ENCODE measurements at regions not wholly inside any gene's neighbourhood (a gene's known extent, or its start where the extent isn't known, plus 50 kb on each side); places are given as distances from the start of the nearest gene placed in this dataset.

GRCh38 chr3:72174040-72174439, 389.1 kb upstream of the PROK2 start:
- Histone ChIP-seq H3K9ac (ENCODE audit: low read length) (no peak overlapping the region), H3K4me2 (ENCODE audit: low read depth, low read length, poor library complexity, severe bottlenecking) (no peak overlapping the region), H3K36me3 (ENCODE audit: low read length) (no peaks in the 10 kb centered on the region), H3K27ac (ENCODE audit: low read depth, low read length) (no peak overlapping the region), H3K79me2 (ENCODE audit: insufficient read depth, low read length) (no peaks in the 10 kb centered on the region), H3K27me3 (ENCODE audit: low read length) (no peaks in the 10 kb centered on the region), H2AFZ (ENCODE audit: low read depth, low read length, severe bottlenecking) (no peak overlapping the region), H3K9me2 (replicated peaks; ENCODE audit: insufficient read depth, low read length) (no peaks in the 10 kb centered on the region), H3F3A (ENCODE audit: insufficient read depth) (0 out of 2 replicates have a peak, but pooled peaks cover 8% of the 10 kb centered on the region), H3K4me3 (ENCODE audit: insufficient read depth, low read length, poor library complexity, severe bottlenecking) (no peak overlapping the region), H4K20me1 (ENCODE audit: low read depth, low read length) (no peaks in the 10 kb centered on the region), H3K9me3 (ENCODE audit: insufficient read depth, low read length) (no peaks in the 10 kb centered on the region)
- TF ChIP-seq CTCF (IDR thresholded peaks at IDR 0.05; ENCODE audit: insufficient read depth, low read length, poor library complexity, severe bottlenecking) (no peak), EZH2phosphoT487 (conservative IDR thresholded peaks at IDR 0.05; ENCODE audit: low read length) (no peak)

- Histone ChIP-seq H3K4me3 (ENCODE audit: insufficient read depth, low read length, poor library complexity, severe bottlenecking) (no peak overlapping the region), H3K79me2 (ENCODE audit: insufficient read depth, low read length) (no peaks in the 10 kb centered on the region), H3K9ac (ENCODE audit: low read length) (no peak overlapping the region), H3F3A (ENCODE audit: insufficient read depth) (no peaks in the 10 kb centered on the region), H3K27ac (ENCODE audit: low read depth, low read length) (no peak overlapping the region), H3K9me2 (replicated peaks; ENCODE audit: insufficient read depth, low read length) (no peaks in the 10 kb centered on the region), H3K36me3 (ENCODE audit: low read length) (no peaks in the 10 kb centered on the region), H3K4me2 (ENCODE audit: low read depth, low read length, poor library complexity, severe bottlenecking) (no peak overlapping the region), H3K27me3 (ENCODE audit: low read length) (no peaks in the 10 kb centered on the region), H4K20me1 (ENCODE audit: low read depth, low read length) (no peaks in the 10 kb centered on the region), H3K9me3 (ENCODE audit: insufficient read depth, low read length) (no peaks in the 10 kb centered on the region), H2AFZ (ENCODE audit: low read depth, low read length, severe bottlenecking) (no peak overlapping the region)
- TF ChIP-seq CTCF (IDR thresholded peaks at IDR 0.05; ENCODE audit: insufficient read depth, low read length, poor library complexity, severe bottlenecking) (no peak), EZH2phosphoT487 (conservative IDR thresholded peaks at IDR 0.05; ENCODE audit: low read length) (no peak)
Measured at GRCh38 chr3:72171946-72172345, 387.0 kb upstream of the PROK2 start.

- Histone ChIP-seq H4K20me1 (ENCODE audit: low read depth, low read length) (no peaks in the 10 kb centered on the region), H3K27me3 (ENCODE audit: low read length) (no peaks in the 10 kb centered on the region), H3K4me3 (ENCODE audit: insufficient read depth, low read length, poor library complexity, severe bottlenecking) (no peak overlapping the region), H3K79me2 (ENCODE audit: insufficient read depth, low read length) (no peaks in the 10 kb centered on the region), H3K9ac (ENCODE audit: low read length) (no peak overlapping the region), H3K9me2 (replicated peaks; ENCODE audit: insufficient read depth, low read length) (no peaks in the 10 kb centered on the region), H3K9me3 (ENCODE audit: insufficient read depth, low read length) (no peaks in the 10 kb centered on the region), H3K36me3 (ENCODE audit: low read length) (no peaks in the 10 kb centered on the region), H2AFZ (ENCODE audit: low read depth, low read length, severe bottlenecking) (no peak overlapping the region), H3K27ac (ENCODE audit: low read depth, low read length) (no peak overlapping the region), H3K4me2 (ENCODE audit: low read depth, low read length, poor library complexity, severe bottlenecking) (no peak overlapping the region), H3F3A (ENCODE audit: insufficient read depth) (no peaks in the 10 kb centered on the region)
- TF ChIP-seq EZH2phosphoT487 (conservative IDR thresholded peaks at IDR 0.05; ENCODE audit: low read length) (no peak), CTCF (IDR thresholded peaks at IDR 0.05; ENCODE audit: insufficient read depth, low read length, poor library complexity, severe bottlenecking) (no peak)
Measured at GRCh38 chr3:72171463-72171881, 386.5 kb upstream of the PROK2 start.

All from SU-DHL-6 (cell line).